ENCODE measurements at regions not wholly inside any gene's neighbourhood (a gene's known extent, or its start where the extent isn't known, plus 50 kb on each side); places are given as distances from the start of the nearest gene placed in this dataset.

DNA sequence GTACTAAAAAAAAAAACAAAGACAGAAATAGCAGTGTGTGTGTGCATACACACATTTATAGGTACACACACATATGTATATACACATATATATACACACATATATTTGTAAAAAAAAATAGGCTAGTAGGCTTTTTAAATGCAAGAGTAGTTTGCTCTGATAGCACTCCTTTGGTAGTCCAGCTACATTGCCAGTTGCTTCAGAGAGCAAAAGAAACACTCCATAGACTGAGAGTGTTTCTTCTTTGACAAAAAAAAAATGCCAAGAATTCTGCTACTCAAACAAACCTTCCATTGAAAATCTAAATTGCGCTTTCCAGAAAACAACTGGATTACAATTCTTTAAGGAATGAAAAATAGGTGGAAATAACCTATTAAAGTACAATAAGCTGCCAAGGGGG lies 365.9 kb upstream of the GALNT5 start:
- Histone ChIP-seq H3K27ac (ENCODE audit: poor library complexity, severe bottlenecking) (no peak overlapping the region), H3K27me3 (ENCODE audit: insufficient read depth, poor library complexity, severe bottlenecking) (no peaks in the 10 kb centered on the region), H3K4me1 (ENCODE audit: insufficient read depth, poor library complexity, severe bottlenecking) (peaks cover 17% of the 10 kb centered on the region), H3K9me3 (ENCODE audit: severe bottlenecking) (no peaks in the 10 kb centered on the region), H3K36me3 (ENCODE audit: low read depth) (no peaks in the 10 kb centered on the region), H3K4me3 (ENCODE audit: severe bottlenecking) (no peak overlapping the region)
- no peak for DNase-seq (ENCODE audit: low spot score)
- TF ChIP-seq, protein P1, sequence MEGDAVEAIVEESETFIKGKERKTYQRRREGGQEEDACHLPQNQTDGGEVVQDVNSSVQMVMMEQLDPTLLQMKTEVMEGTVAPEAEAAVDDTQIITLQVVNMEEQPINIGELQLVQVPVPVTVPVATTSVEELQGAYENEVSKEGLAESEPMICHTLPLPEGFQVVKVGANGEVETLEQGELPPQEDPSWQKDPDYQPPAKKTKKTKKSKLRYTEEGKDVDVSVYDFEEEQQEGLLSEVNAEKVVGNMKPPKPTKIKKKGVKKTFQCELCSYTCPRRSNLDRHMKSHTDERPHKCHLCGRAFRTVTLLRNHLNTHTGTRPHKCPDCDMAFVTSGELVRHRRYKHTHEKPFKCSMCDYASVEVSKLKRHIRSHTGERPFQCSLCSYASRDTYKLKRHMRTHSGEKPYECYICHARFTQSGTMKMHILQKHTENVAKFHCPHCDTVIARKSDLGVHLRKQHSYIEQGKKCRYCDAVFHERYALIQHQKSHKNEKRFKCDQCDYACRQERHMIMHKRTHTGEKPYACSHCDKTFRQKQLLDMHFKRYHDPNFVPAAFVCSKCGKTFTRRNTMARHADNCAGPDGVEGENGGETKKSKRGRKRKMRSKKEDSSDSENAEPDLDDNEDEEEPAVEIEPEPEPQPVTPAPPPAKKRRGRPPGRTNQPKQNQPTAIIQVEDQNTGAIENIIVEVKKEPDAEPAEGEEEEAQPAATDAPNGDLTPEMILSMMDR (IDR thresholded peaks at IDR 0.05; ENCODE audit: poor library complexity, severe bottlenecking), result no peak
- no peak for ATAC-seq (ENCODE audit: low read depth)

DNA sequence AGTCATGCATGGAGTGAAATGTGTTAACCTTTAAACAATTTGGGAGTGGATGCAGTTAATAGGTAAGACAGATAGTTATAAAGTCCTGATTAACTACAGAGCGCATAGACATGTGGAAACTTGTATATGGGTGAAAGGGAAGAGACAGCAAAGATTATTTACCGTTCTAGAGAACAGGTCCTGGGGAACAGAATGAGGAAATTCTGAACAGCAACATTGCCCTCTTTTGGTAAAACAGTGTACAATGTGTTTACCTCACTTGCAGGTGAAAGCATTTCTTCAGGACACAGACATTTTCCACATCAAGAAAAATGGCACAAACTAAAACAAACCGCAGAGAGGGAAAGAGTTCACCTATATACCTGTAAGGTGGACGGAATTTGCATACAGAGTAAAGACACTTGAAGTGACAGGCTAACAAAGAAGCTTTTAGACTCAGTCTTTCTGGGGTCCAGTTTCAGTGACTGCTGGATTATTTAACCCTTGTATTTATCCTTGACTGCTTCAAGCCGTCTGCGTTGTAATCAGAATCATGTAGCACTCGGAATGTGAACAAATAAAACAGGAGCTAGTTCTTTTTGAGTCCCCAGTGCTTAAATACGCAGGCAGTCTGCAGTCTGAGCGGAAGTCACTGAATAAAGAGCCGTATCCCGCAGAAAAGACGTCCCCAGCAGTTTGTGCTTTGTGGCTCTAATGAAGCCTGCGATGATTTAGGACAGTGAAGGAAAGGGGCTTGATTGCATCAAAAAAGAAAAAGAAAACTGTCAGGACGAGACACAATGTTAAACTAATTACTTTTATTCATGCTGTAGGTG lies 364.8 kb upstream of the GALNT5 start:
- peaks cover 17% of the 10 kb centered on the region for H3K4me1 ChIP-seq (ENCODE audit: insufficient read depth, poor library complexity, severe bottlenecking)
- H3K27me3 ChIP-seq (ENCODE audit: insufficient read depth, poor library complexity, severe bottlenecking), result no peaks in the 10 kb centered on the region
- H3K36me3 ChIP-seq (ENCODE audit: low read depth), result no peaks in the 10 kb centered on the region
- peak overlapping the region; percentile 14 for H3K4me3 ChIP-seq (ENCODE audit: severe bottlenecking)
- ATAC-seq (ENCODE audit: low read depth) (peak; percentile 90), DNase-seq (ENCODE audit: low spot score) (no peak)
- H3K27ac ChIP-seq (ENCODE audit: poor library complexity, severe bottlenecking), result peak overlapping the region; percentile 37
- TF ChIP-seq, protein P1 (IDR thresholded peaks at IDR 0.05; ENCODE audit: poor library complexity, severe bottlenecking), result peak; percentile 80
- H3K9me3 ChIP-seq (ENCODE audit: severe bottlenecking), result no peaks in the 10 kb centered on the region

DNA sequence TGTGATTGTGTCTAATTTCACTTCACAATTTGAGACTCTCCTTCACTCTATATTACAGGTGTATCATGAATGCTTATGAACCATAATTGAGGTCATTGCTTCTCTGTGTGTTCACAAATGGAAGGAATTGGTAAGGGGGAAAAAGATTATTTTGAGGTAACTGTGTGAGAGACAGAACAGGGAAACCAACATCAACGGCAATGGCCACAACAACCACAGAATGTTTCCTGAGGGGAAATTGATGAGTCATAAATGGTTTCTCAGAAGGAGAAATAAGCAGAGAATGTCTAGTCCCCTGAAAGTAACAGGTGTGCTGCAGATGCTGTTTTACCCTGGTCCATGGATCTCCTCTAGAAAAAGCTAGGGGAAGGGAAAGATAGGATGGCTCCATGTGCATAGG lies 361.2 kb upstream of the GALNT5 start:
- peak; percentile 41; the same call in 2 of the 3 replicates for ATAC-seq (ENCODE audit: low read depth)
- Histone ChIP-seq H3K9me3 (ENCODE audit: severe bottlenecking) (no peaks in the 10 kb centered on the region), H3K4me1 (ENCODE audit: insufficient read depth, poor library complexity, severe bottlenecking) (peaks cover 17% of the 10 kb centered on the region), H3K27me3 (ENCODE audit: insufficient read depth, poor library complexity, severe bottlenecking) (no peaks in the 10 kb centered on the region), H3K36me3 (ENCODE audit: low read depth) (no peaks in the 10 kb centered on the region), H3K4me3 (ENCODE audit: severe bottlenecking) (no peak overlapping the region), H3K27ac (ENCODE audit: poor library complexity, severe bottlenecking) (no peak overlapping the region)
- TF ChIP-seq, protein P1 (IDR thresholded peaks at IDR 0.05; ENCODE audit: poor library complexity, severe bottlenecking), result no peak
- DNase-seq (ENCODE audit: low spot score), result no peak

DNA sequence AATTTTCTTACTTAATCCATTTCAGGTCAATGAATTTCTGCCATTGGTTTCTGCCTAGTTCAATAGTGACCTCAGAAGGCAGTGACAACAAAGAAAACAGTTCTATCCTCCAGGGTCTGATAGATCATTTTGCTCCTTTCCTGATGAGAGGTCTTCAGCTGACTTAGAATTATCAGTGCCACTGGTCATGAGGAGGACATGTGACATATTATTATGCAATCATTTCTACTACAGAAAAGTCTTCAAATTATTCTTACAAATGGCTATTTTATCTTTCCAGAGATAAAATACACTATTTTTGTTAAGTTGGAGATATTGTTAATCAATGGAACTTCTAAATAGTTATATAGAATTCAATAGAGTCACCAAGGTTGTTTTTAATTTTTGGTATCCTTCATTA lies 360.0 kb upstream of the GALNT5 start:
- DNase-seq (ENCODE audit: low spot score) (no peak), ATAC-seq (ENCODE audit: low read depth) (no peak)
- Histone ChIP-seq H3K36me3 (ENCODE audit: low read depth) (no peaks in the 10 kb centered on the region), H3K9me3 (ENCODE audit: severe bottlenecking) (no peaks in the 10 kb centered on the region), H3K27me3 (ENCODE audit: insufficient read depth, poor library complexity, severe bottlenecking) (no peaks in the 10 kb centered on the region), H3K4me3 (ENCODE audit: severe bottlenecking) (no peak overlapping the region), H3K4me1 (ENCODE audit: insufficient read depth, poor library complexity, severe bottlenecking) (peaks cover 10% of the 10 kb centered on the region), H3K27ac (ENCODE audit: poor library complexity, severe bottlenecking) (no peak overlapping the region)
- TF ChIP-seq, protein P1 (IDR thresholded peaks at IDR 0.05; ENCODE audit: poor library complexity, severe bottlenecking), result no peak
